ENCODE measurements at regions not wholly inside any gene's neighbourhood (a gene's known extent, or its start where the extent isn't known, plus 50 kb on each side); places are given as distances from the start of the nearest gene placed in this dataset.

GRCh38 chr9:127553793-127554192 is 58.3 kb upstream of the STXBP1 start:
- peak overlapping the region; percentile 98 for H3K27ac Mint-ChIP-seq
- H3K36me3 Mint-ChIP-seq: peaks cover 20% of the 10 kb centered on the region
- H3K4me1 Mint-ChIP-seq (ENCODE audit: unreplicated experiment): peaks cover 43% of the 10 kb centered on the region
- no peaks in the 10 kb centered on the region for H3K27me3 Mint-ChIP-seq
- H3K4me3 Mint-ChIP-seq: peak overlapping the region; percentile 67
- H3K9me3 Mint-ChIP-seq: no peaks in the 10 kb centered on the region
- no peak for DNase-seq (ENCODE audit: extremely low spot score, unreplicated experiment)
- TF ChIP-seq CTCF (conservative IDR thresholded peaks at IDR 0.05): no peak

DNA sequence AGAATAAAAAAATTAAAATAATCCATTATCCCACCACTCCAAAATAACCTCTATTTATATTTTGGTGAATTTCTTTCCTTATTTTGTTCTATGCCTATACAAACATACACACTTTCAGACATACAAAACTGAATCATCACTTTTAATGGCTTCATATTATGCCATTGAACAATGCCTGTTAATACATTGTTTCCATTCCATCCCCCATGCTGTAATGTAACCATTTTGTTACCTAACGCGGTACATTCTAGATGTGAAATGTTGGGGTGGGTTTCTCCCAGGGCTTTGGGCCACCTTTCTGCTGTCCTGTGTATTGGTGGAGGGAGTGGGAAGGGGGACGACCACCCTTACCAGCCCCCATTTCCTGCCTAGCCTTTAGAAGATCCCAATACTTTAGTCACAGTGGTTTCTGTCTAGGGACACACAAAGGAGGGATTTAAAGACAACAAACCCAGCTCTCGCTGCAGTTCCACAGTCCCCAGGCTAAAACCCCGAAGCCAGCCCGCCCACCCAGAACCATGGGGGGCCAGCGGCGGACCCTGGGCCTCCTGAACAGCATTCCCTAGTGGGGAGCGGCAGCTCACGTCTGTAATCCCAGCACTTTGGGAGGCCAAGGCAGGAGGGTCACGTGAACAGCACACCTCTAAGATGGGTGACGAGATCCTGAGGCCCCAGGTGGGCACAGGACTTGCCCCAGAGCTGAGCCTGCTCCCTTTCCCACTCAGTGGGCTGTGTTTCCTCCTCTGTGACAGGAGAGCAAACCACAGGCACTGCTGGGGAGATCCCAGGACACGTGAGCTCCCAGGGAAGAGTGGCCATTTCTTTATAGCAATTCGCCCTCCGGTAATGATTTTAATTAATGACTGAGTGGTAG is 56.9 kb upstream of the STXBP1 start:
- peak overlapping the region; percentile 75 for H3K4me3 Mint-ChIP-seq
- no peaks in the 10 kb centered on the region for H3K9me3 Mint-ChIP-seq
- H3K27me3 Mint-ChIP-seq: no peaks in the 10 kb centered on the region
- TF ChIP-seq CTCF (conservative IDR thresholded peaks at IDR 0.05): no peak
- H3K27ac Mint-ChIP-seq: peak overlapping the region; percentile 98
- H3K4me1 Mint-ChIP-seq (ENCODE audit: unreplicated experiment): peaks cover 42% of the 10 kb centered on the region
- no peak for DNase-seq (ENCODE audit: extremely low spot score, unreplicated experiment)
- H3K36me3 Mint-ChIP-seq: peaks cover 12% of the 10 kb centered on the region

- peak overlapping the region; percentile 75 for H3K4me3 Mint-ChIP-seq
- no peaks in the 10 kb centered on the region for H3K27me3 Mint-ChIP-seq
- TF ChIP-seq CTCF (conservative IDR thresholded peaks at IDR 0.05): no peak
- peak overlapping the region; percentile 98 for H3K27ac Mint-ChIP-seq
- peaks cover 45% of the 10 kb centered on the region for H3K4me1 Mint-ChIP-seq (ENCODE audit: unreplicated experiment)
- H3K9me3 Mint-ChIP-seq: no peaks in the 10 kb centered on the region
- DNase-seq (ENCODE audit: extremely low spot score, unreplicated experiment): no peak
- peaks cover 8% of the 10 kb centered on the region for H3K36me3 Mint-ChIP-seq
Observed at GRCh38 chr9:127555840-127556820, 55.9 kb upstream of the STXBP1 start.

DNA sequence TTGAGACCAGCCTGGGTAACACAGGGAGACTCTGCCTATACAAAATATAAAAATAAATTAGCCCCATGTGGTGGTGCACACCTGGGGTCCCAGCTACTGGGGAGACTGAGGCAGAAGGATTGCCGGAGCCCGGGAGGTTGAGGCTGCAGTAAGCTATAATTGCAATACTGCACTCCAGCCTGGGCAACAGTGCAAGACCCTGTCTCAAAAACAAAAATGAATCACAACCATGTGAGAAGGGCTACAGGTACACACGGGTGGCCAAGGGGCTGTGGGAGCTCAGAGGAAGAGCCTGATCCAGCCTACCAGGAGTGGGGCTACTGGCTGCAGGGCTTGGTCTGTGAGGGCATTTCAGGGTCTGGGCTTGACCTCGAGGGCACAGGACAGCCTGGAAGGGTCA is 55.2 kb upstream of the STXBP1 start:
- Mint-ChIP-seq H3K36me3 (peaks cover 15% of the 10 kb centered on the region), H3K27ac (peak overlapping the region; percentile 98), H3K4me1 (ENCODE audit: unreplicated experiment) (peaks cover 52% of the 10 kb centered on the region), H3K4me3 (peak overlapping the region; percentile 75), H3K27me3 (no peaks in the 10 kb centered on the region), H3K9me3 (no peaks in the 10 kb centered on the region)
- no peak for DNase-seq (ENCODE audit: extremely low spot score, unreplicated experiment)
- no peak for TF ChIP-seq CTCF (conservative IDR thresholded peaks at IDR 0.05)

GRCh38 chr9:127557466-127557869 is 54.6 kb upstream of the STXBP1 start:
- Mint-ChIP-seq H3K4me1 (ENCODE audit: unreplicated experiment) (peaks cover 58% of the 10 kb centered on the region), H3K9me3 (no peaks in the 10 kb centered on the region), H3K27me3 (no peaks in the 10 kb centered on the region), H3K36me3 (peaks cover 20% of the 10 kb centered on the region), H3K27ac (peak overlapping the region; percentile 98), H3K4me3 (peak overlapping the region; percentile 17)
- no peak for TF ChIP-seq CTCF (conservative IDR thresholded peaks at IDR 0.05)
- DNase-seq (ENCODE audit: extremely low spot score, unreplicated experiment): no peak

Data from type B pancreatic cell (in vitro differentiated cells).